Liver (tissue), 8 donors: ENCODE measurements at regions not wholly inside any gene's neighbourhood (a gene's known extent, or its start where the extent isn't known, plus 50 kb on each side); places are given as distances from the start of the nearest gene placed in this dataset.

ENCODE experiments used
- DNase-seq: peaks from one replicate; pipeline ENCODE4 v3.0.0-alpha.2; 2017; ENCODE audit warnings: low spot score
- H3K27ac ChIP-seq, 2 donors: one replicate each; pipeline ENCODE4 v1.7.0; 2013; ENCODE audit warnings: inconsistent platforms in 2 of 2, low read length in 2 of 2, control low read depth in 1 of 2, low read depth in 1 of 2, mild to moderate bottlenecking in 1 of 2
- H3K27me3 ChIP-seq, 4 donors: one replicate each; pipeline versions ENCODE4 v1.6.1 to v1.7.0; 2013; ENCODE audit warnings: low read length in 3 of 4, inconsistent platforms in 1 of 4, mild to moderate bottlenecking in 1 of 4, moderate library complexity in 1 of 4; ENCODE audit not compliant: control insufficient read depth in 4 of 4, insufficient read depth in 4 of 4
- H3K36me3 ChIP-seq, 4 donors: one replicate each; pipeline versions ENCODE4 v1.6.1 to v1.7.0; 2013; ENCODE audit warnings: low read length in 3 of 4, mild to moderate bottlenecking in 3 of 4, low read depth in 1 of 4, moderate library complexity in 1 of 4; ENCODE audit not compliant: control insufficient read depth in 4 of 4, insufficient read depth in 3 of 4
- H3K4me1 ChIP-seq, 4 donors: one replicate each; pipeline versions ENCODE4 v1.6.1 to v1.7.0; 2013; ENCODE audit warnings: low read length in 3 of 4, mild to moderate bottlenecking in 3 of 4, moderate library complexity in 1 of 4; ENCODE audit not compliant: control insufficient read depth in 4 of 4, insufficient read depth in 4 of 4
- H3K4me3 ChIP-seq, 3 donors: one replicate each; pipeline versions ENCODE4 v1.6.1 to v1.7.0; 2013; ENCODE audit warnings: low read length in 3 of 3, control low read depth in 1 of 3, low read depth in 1 of 3, mild to moderate bottlenecking in 1 of 3
- H3K9ac ChIP-seq, 2 donors: one replicate each; pipeline ENCODE4 v1.7.0; 2013; ENCODE audit warnings: low read length in 2 of 2, mild to moderate bottlenecking in 2 of 2, moderate library complexity in 2 of 2, control low read depth in 1 of 2, low read depth in 1 of 2
- H3K9me3 ChIP-seq, 4 donors: one replicate each; pipeline versions ENCODE4 v1.6.1 to v1.7.0; 2013; ENCODE audit warnings: low read length in 3 of 4; ENCODE audit not compliant: control insufficient read depth in 4 of 4
- ATF3 ChIP-seq: IDR thresholded peaks from 2 replicates; pipeline ENCODE4 v1.6.1; 2016; ENCODE audit warnings: antibody characterized with exemption
- EGR1 ChIP-seq, 2 donors: IDR thresholded peaks; 2 replicates each; pipeline ENCODE4 v1.6.1; 2016 to 2018; ENCODE audit warnings: antibody characterized with exemption in 2 of 2, low read depth in 2 of 2
- FOXA1 ChIP-seq: IDR thresholded peaks from 2 replicates; pipeline ENCODE4 v1.6.1; 2016; ENCODE audit warnings: antibody characterized with exemption
- FOXA2 ChIP-seq: IDR thresholded peaks from 2 replicates; pipeline ENCODE4 v1.6.1; 2016; ENCODE audit warnings: antibody characterized with exemption
- GABPA ChIP-seq, 2 donors: IDR thresholded peaks in 1 of 2; conservative IDR thresholded peaks in 1 of 2; 2 replicates each; pipeline ENCODE4 v1.6.1; 2016; ENCODE audit warnings: antibody characterized with exemption in 2 of 2, mild to moderate bottlenecking in 1 of 2, moderate library complexity in 1 of 2
- HNF4A ChIP-seq, 2 donors: conservative IDR thresholded peaks; 2 replicates each; pipeline ENCODE4 v1.6.1; 2016; ENCODE audit warnings: antibody characterized with exemption in 2 of 2, mild to moderate bottlenecking in 2 of 2
- HNF4G ChIP-seq: IDR thresholded peaks from 2 replicates; pipeline ENCODE4 v1.6.1; 2016; ENCODE audit warnings: antibody characterized with exemption
- JUND ChIP-seq, 2 donors: IDR thresholded peaks; 2 replicates each; pipeline ENCODE4 v1.6.1; 2016; ENCODE audit warnings: antibody characterized with exemption in 2 of 2
- NR2F2 ChIP-seq: IDR thresholded peaks from 2 replicates; pipeline ENCODE4 v1.6.1; 2016; ENCODE audit warnings: antibody characterized with exemption
- RAD21 ChIP-seq, 2 donors: IDR thresholded peaks; 2 replicates each; pipeline ENCODE4 v1.6.1; 2016; ENCODE audit warnings: antibody characterized with exemption in 2 of 2, mild to moderate bottlenecking in 2 of 2
- RXRA ChIP-seq, 2 donors: IDR thresholded peaks; 2 replicates each; pipeline ENCODE4 v1.6.1; 2017 to 2018; ENCODE audit warnings: antibody characterized with exemption in 2 of 2, mild to moderate bottlenecking in 1 of 2
- SP1 ChIP-seq: IDR thresholded peaks from 2 replicates; pipeline ENCODE4 v1.6.1; 2018; ENCODE audit warnings: antibody characterized with exemption, mild to moderate bottlenecking
- TAF1 ChIP-seq: conservative IDR thresholded peaks from 2 replicates; pipeline ENCODE4 v1.6.1; 2016; ENCODE audit warnings: antibody characterized with exemption, mild to moderate bottlenecking
- YY1 ChIP-seq: IDR thresholded peaks from 2 replicates; pipeline ENCODE4 v1.6.1; 2016; ENCODE audit warnings: antibody characterized with exemption, mild to moderate bottlenecking
- ZBTB33 ChIP-seq: IDR thresholded peaks from 2 replicates; pipeline ENCODE4 v1.6.1; 2016; ENCODE audit warnings: antibody characterized with exemption
- WGBS: extraction: QIAGEN DNeasy Blood & Tissue Kit; methylation state at CpG from one replicate; pipeline ENCODE4 v1.1.7; 2013; 5-methylcytosine and 5-hydroxymethylcytosine counted together
- TF ChIP-seq, protein P1 (sequence below): fragments of 150-350 bp; IDR thresholded peaks from 2 replicates; pipeline ENCODE4 v1.5.1; 2017; ENCODE audit warnings: improper control_type of control experiment, low read depth, low read length; ENCODE audit not compliant: missing input control
- TF ChIP-seq, protein P2 (sequence below): IDR thresholded peaks from 2 replicates; pipeline ENCODE4 v1.6.1; 2016; ENCODE audit warnings: antibody characterized with exemption
- TF ChIP-seq, protein P3 (sequence below): IDR thresholded peaks from 2 replicates; pipeline ENCODE4 v1.6.1; 2016; ENCODE audit warnings: antibody characterized with exemption, mild to moderate bottlenecking
- donor health status: healthy.
- donor health status: healthy.
- donor health status: healthy.
- donor health status: healthy.
- donor health status: healthy.

- Histone ChIP-seq H3K4me1 (no peaks in the 10 kb centered on the region), H3K36me3 (no peaks in the 10 kb centered on the region), H3K27ac (no peak overlapping the region), H3K4me3 (no peak overlapping the region), H3K9me3 (no peaks in the 10 kb centered on the region), H3K27me3 (no peaks in the 10 kb centered on the region), H3K9ac (no peak overlapping the region)
- DNase-seq: no peak
- 66% methylated on average over 4 of the region's 4 CpGs for WGBS
- no peak for TF ChIP-seq GABPA (IDR thresholded peaks at IDR 0.05 in 1 of 2, conservative IDR thresholded peaks at IDR 0.05 in 1 of 2)
- no peak for TF ChIP-seq FOXA1
- TF ChIP-seq TAF1: no peak
- TF ChIP-seq RXRA (IDR thresholded peaks at IDR 0.05): no peak
- no peak for TF ChIP-seq YY1
- TF ChIP-seq JUND (IDR thresholded peaks at IDR 0.05): no peak
- no peak for TF ChIP-seq ATF3
- TF ChIP-seq HNF4A (conservative IDR thresholded peaks at IDR 0.05): no peak
- no peak for TF ChIP-seq NR2F2
- no peak for TF ChIP-seq ZBTB33
- TF ChIP-seq RAD21 (IDR thresholded peaks at IDR 0.05): no peak
Measured at GRCh38 chr1:239633432-239633831, 247.1 kb downstream of the CHRM3 start.

DNA sequence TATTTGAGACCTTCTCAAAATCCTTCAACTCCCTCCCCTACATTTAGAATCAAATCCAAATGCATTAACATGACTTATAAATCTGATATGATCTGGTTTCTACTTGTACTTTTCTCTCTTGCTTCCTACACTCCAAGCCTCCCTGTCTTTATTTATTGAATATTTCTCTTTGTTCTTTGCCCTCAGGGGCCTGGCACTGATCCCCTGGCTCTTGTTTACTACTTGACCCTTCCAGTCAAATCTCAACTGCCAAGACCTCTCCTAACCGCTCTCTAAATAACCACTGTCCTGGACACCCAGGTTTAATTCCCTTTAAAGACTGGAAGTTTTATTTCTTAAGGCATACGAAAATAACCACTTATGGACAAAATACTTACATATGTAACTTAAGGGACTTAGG, 248.9 kb downstream of the CHRM3 start:
- DNase-seq: no peak
- Histone ChIP-seq H3K4me1 (no peaks in the 10 kb centered on the region), H3K36me3 (no peaks in the 10 kb centered on the region), H3K27ac (no peak overlapping the region), H3K9ac (no peak overlapping the region), H3K27me3 (no peaks in the 10 kb centered on the region), H3K9me3 (no peaks in the 10 kb centered on the region), H3K4me3 (no peak overlapping the region)
- 60% methylated on average over 2 of the region's 2 CpGs for WGBS
- TF ChIP-seq EGR1 (IDR thresholded peaks at IDR 0.05; ENCODE audit: low read depth in 2 of 2) (no peak), FOXA1 (no peak), TAF1 (no peak), GABPA (IDR thresholded peaks at IDR 0.05 in 1 of 2, conservative IDR thresholded peaks at IDR 0.05 in 1 of 2) (no peak), FOXA2 (no peak), RAD21 (IDR thresholded peaks at IDR 0.05) (no peak), JUND (IDR thresholded peaks at IDR 0.05) (no peak), RXRA (IDR thresholded peaks at IDR 0.05) (no peak), ZBTB33 (no peak), NR2F2 (no peak), YY1 (no peak), HNF4A (conservative IDR thresholded peaks at IDR 0.05) (no peak), HNF4G (no peak), SP1 (no peak), ATF3 (no peak)
- TF ChIP-seq, protein P1, sequence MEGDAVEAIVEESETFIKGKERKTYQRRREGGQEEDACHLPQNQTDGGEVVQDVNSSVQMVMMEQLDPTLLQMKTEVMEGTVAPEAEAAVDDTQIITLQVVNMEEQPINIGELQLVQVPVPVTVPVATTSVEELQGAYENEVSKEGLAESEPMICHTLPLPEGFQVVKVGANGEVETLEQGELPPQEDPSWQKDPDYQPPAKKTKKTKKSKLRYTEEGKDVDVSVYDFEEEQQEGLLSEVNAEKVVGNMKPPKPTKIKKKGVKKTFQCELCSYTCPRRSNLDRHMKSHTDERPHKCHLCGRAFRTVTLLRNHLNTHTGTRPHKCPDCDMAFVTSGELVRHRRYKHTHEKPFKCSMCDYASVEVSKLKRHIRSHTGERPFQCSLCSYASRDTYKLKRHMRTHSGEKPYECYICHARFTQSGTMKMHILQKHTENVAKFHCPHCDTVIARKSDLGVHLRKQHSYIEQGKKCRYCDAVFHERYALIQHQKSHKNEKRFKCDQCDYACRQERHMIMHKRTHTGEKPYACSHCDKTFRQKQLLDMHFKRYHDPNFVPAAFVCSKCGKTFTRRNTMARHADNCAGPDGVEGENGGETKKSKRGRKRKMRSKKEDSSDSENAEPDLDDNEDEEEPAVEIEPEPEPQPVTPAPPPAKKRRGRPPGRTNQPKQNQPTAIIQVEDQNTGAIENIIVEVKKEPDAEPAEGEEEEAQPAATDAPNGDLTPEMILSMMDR: no peak
- TF ChIP-seq, protein P2, sequence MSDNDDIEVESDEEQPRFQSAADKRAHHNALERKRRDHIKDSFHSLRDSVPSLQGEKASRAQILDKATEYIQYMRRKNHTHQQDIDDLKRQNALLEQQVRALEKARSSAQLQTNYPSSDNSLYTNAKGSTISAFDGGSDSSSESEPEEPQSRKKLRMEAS: no peak
- TF ChIP-seq, protein P3, sequence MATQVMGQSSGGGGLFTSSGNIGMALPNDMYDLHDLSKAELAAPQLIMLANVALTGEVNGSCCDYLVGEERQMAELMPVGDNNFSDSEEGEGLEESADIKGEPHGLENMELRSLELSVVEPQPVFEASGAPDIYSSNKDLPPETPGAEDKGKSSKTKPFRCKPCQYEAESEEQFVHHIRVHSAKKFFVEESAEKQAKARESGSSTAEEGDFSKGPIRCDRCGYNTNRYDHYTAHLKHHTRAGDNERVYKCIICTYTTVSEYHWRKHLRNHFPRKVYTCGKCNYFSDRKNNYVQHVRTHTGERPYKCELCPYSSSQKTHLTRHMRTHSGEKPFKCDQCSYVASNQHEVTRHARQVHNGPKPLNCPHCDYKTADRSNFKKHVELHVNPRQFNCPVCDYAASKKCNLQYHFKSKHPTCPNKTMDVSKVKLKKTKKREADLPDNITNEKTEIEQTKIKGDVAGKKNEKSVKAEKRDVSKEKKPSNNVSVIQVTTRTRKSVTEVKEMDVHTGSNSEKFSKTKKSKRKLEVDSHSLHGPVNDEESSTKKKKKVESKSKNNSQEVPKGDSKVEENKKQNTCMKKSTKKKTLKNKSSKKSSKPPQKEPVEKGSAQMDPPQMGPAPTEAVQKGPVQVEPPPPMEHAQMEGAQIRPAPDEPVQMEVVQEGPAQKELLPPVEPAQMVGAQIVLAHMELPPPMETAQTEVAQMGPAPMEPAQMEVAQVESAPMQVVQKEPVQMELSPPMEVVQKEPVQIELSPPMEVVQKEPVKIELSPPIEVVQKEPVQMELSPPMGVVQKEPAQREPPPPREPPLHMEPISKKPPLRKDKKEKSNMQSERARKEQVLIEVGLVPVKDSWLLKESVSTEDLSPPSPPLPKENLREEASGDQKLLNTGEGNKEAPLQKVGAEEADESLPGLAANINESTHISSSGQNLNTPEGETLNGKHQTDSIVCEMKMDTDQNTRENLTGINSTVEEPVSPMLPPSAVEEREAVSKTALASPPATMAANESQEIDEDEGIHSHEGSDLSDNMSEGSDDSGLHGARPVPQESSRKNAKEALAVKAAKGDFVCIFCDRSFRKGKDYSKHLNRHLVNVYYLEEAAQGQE: no peak
